NCI-H226 (cell line): ENCODE measurements at regions not wholly inside any gene's neighbourhood (a gene's known extent, or its start where the extent isn't known, plus 50 kb on each side); places are given as distances from the start of the nearest gene placed in this dataset.
A peak's percentile ranks its signal among the peaks of the same experiment; 100 is the strongest.
"Not testable (repeated sequence)": the region's sequence is repeated elsewhere in the genome, so short reads cannot be mapped to it uniquely, and the experiment has no call there.

Source experiments
- DNase-seq: peaks from one replicate; pipeline ENCODE4 v3.0.0-alpha.2; 2015

GRCh38 chr6:14300189-14300588, 182.6 kb downstream of the CD83 start:
- not testable (repeated sequence) for DNase-seq

GRCh38 chr6:14300721-14301120, 183.1 kb downstream of the CD83 start:
- DNase-seq, result not testable (repeated sequence)

- DNase-seq, result not testable (repeated sequence)
Measured at GRCh38 chr6:14301477-14301876, 183.9 kb downstream of the CD83 start.

GRCh38 chr6:14305131-14305530, 187.6 kb downstream of the CD83 start:
- no peak for DNase-seq

DNA sequence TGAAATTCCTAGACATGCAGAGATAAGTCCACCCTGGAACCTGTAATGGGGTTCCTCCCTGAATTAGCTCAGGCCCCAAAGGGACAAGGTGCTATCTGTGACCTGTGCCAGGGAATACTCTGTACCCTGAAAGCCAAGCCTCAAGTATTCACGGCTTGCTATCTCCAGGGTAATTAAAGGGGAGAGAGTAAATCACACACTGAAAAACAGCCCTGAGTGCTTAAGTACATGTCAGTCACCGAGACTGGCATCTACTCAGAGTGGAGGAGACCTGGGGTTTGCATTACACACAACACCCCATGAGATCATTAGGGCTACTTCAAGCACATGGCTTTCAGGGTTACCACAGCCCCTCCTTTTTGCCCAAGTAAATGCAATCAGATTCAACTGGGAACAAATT, 188.1 kb downstream of the CD83 start:
- DNase-seq, result no peak

DNA sequence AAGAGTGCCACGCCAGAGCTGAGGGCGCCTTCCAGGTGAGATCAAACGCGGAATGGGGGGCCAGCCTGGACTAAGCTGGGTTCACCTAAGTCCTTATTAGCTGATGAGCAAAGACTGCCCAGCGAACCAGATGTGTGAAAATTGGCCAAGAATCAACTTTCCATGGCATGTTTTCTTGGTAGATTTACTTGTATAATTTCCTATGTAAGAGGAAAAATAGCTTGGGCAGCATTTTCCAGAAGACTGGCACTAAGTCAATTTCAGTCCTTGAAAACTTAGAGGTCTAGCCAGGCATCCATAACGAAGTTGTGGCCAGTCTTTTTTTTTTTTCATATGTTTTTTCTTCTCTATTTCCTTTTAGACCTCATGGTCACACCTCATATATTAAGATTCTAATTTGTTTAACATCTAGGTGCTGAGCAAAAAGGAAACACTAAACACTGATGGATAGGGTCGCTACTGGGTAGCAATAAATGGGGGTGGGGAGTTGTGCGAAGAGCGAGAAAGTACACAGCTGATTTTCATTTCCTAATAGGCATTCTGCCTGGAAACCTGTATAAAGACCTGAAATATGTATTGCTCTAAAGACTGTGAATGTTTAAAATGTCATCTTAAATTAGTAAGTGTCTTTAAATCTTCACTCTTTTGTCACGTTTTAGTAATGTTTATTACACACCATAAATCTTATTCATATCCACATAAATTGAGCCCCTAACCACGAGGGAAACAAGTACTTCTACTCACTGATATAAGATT, 188.8 kb downstream of the CD83 start:
- no peak for DNase-seq

- DNase-seq, result no peak
Measured at GRCh38 chr6:14309516-14309915, 191.9 kb downstream of the CD83 start.

GRCh38 chr6:14309951-14310445, 192.4 kb downstream of the CD83 start:
- DNase-seq, result no peak

DNA sequence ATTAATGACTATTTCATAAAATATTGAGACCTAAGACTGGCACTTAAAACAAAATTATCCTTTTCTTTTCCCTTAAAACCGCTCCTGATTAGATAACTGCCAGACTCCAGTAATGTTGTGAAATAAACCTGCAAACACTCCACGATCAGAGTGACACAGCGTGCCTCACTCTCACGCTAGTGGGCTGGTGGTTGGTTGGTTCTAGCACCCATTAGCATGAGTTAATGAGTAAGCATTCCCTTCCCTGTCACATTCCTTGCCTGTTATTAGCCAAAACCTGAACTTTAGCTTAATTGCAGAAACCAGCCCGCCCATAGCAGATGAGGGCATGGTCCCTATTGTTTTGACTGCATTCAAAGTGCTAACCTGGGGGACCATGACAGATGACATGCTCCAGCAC, 193.4 kb downstream of the CD83 start:
- DNase-seq, result peak; percentile 31

DNA sequence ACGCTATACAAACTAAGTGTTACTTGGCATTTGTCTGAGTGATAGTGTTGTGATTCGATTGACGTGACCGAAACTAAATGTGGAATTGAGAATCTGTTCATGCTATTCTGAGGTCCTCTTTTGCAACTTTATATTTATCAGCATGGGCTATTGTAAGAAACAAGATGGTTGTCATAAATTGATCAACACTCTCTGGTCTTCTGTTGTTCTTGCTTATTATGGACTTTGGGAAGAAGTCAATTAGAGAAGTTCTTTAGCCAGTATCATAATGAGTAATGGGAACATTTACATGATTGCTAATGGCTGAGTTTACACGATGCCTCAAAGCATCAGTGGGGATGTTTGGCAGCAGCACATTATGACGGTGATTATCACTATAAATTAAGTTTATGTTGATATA, 195.0 kb downstream of the CD83 start:
- DNase-seq, result no peak

- no peak for DNase-seq
Measured at GRCh38 chr6:14313248-14313647, 195.7 kb downstream of the CD83 start.

DNA sequence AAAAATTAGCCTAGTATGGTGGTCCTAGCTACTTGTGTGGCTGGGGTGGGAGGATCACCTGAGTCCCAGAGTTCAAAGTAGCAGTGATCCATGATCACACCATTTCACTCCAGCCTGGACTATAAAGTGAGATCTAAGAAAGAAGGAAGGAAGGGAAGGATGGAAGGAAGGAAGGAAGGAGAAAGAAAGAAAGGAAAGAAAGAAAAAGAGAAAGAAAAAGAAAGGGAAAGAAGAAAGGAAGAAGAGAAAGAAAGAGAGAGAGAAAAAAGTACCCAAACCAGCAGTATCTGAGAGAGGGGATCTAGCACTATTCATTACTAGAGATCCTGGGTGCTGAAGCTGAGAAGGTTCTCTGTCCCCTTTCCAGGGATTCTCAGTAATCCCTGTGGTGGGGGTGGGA, 197.8 kb downstream of the CD83 start:
- no peak for DNase-seq

- no peak for DNase-seq
Measured at GRCh38 chr6:14316651-14317386, 199.2 kb downstream of the CD83 start.

DNA sequence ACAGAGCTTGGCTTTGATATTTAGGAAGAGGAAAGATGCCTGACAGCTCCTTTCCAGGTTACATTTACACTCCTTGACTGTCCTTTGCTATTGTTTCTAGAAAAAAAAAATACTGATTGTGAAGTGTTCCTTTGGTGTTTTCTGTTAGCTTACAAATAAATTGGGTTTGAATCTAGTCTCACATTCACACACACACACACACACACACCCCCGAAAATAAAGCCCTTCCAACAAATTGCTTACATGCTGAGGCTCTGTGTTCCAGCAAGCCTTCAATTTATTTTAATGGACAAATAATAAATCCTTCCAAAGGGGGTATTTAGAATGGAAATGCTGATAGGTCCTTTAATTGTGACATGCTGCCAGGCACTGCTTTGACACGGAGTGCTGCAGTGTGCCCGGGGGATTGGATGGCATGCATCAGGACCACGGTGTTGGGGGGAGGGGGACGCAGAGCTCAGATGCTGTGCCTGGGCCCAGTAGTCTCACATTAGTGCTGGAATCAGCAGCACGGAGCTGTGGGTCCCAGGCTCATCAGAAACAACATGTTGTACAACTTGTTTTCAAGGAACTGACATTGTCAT, 199.9 kb downstream of the CD83 start:
- DNase-seq, result no peak

GRCh38 chr6:14320332-14320731, 202.8 kb downstream of the CD83 start:
- no peak for DNase-seq

GRCh38 chr6:14321992-14322772, 204.6 kb downstream of the CD83 start:
- no peak for DNase-seq

DNA sequence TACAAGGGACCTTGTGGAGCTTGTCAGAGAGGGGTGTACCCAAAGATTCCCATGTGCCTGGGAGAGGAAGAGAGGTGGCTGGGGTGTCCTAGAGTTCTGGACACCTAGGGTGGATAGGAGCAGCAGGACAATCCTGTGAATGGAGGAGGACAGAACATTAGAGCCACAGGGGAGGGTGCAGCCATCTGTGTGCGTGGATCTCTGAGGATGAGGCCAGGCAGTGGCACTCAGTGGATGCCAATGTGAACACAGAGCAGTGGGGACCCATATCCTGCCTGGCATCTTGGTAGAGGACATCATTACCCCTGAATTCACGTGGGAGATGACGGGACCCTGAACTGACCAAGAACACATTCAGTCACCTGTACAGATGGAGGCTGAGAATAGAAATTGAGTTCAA, 205.3 kb downstream of the CD83 start:
- DNase-seq, result no peak

- DNase-seq, result no peak
Measured at GRCh38 chr6:14326774-14327173, 209.2 kb downstream of the CD83 start.

DNA sequence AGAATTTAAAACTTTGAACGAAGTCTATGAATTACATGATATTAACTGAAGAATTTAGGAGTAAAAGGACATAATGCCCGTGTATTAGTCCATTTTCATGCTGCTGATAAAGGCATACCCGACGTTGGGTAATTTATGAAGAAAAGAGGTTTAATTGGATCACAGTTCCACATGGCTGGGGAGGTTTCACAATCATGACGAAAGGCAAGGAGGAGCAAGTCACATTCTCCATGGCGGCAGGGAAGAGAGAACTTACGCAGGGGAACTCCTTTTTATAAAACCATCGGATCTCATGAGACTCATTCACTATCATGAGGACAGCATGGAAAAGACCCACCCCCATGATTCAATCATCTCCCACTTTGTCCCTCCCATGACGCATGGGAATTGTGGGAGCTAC, 210.6 kb downstream of the CD83 start:
- DNase-seq, result no peak

DNA sequence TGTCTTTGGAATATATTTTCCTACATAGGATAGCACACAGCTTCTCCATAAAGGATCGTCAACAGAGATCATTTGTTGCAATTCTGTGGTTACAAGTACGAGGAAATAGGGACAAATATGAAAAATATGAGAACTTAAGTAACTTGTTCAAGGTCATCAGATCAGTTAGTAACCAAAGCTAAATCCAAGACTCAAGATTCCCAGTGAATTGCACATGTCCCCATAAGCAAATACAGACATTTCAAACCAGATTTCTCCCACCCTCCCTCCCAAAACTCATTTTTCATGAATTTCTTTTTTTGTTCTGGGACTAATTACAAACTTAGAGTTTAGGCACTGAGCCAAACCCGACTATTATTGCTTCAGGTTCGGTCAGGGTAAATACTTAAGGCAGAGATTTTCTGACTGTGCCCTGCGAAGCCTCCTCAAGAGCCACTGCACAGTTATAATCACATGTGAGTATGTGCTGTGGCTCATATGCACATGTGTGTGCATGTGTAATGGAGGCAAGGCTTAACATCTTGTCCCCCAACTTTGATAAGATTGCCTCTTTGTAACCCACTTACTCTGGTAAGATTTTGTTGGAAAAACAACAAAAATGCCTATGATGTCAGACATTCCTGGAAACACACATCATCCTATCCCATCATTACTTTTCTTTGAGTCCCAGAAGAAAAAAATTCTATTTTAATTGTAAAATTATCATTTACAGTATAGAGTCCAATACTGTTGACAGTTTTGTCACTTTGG, 216.2 kb downstream of the CD83 start:
- DNase-seq, result no peak

DNA sequence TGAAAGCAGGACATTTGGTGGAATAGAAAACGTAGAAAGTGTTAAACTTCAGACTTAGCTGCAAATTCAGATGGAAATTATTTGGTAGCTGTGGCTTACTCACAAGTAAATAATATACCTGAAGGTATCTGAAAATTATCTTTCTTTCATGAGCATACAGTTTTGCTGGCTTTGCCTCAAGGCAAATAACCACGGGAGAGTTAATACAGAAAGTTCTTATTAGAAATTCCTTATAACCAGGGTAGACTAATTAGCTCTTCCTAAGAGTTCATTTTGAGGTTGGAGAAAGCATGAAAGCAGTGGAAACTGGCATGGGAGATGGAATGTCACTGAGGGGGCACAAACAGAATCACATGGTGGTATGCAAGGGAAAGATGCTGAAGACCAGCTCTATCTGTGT, 217.5 kb downstream of the CD83 start:
- DNase-seq, result no peak

GRCh38 chr6:14337152-14337551, 219.6 kb downstream of the CD83 start:
- no peak for DNase-seq
